Ishikawa (cell line): ENCODE measurements at regions not wholly inside any gene's neighbourhood (a gene's known extent, or its start where the extent isn't known, plus 50 kb on each side); places are given as distances from the start of the nearest gene placed in this dataset.

Source experiments
- CEBPB ChIP-seq: IDR thresholded peaks from 2 replicates; pipeline ENCODE4 v1.6.1; 2012
- CREB1 ChIP-seq: IDR thresholded peaks from 2 replicates; pipeline ENCODE4 v1.6.1; 2012; ENCODE audit warnings: low read depth
- EGR1 ChIP-seq: IDR thresholded peaks from 2 replicates; pipeline ENCODE4 v1.6.1; 2012
- EP300 ChIP-seq: IDR thresholded peaks from 2 replicates; pipeline ENCODE4 v1.6.1; 2012; ENCODE audit warnings: borderline replicate concordance
- FOXM1 ChIP-seq: IDR thresholded peaks from 2 replicates; pipeline ENCODE4 v1.6.1; 2012; ENCODE audit warnings: low read depth, borderline replicate concordance
- MAX ChIP-seq: IDR thresholded peaks from 2 replicates; pipeline ENCODE4 v1.6.1; 2012
- NFIC ChIP-seq: IDR thresholded peaks from 2 replicates; pipeline ENCODE4 v1.6.1; 2012
- RAD21 ChIP-seq: IDR thresholded peaks from 2 replicates; pipeline ENCODE4 v1.6.1; 2012; ENCODE audit warnings: low read depth
- REST ChIP-seq: IDR thresholded peaks from 2 replicates; pipeline ENCODE4 v1.6.1; 2012; ENCODE audit warnings: low read depth, mild to moderate bottlenecking
- TAF1 ChIP-seq: IDR thresholded peaks from 2 replicates; pipeline ENCODE4 v1.6.1; 2012; ENCODE audit warnings: low read depth, mild to moderate bottlenecking
- TCF12 ChIP-seq: IDR thresholded peaks from 2 replicates; pipeline ENCODE4 v1.6.1; 2012; ENCODE audit warnings: low read depth
- TEAD4 ChIP-seq: IDR thresholded peaks from 2 replicates; pipeline ENCODE4 v1.6.1; 2012
- USF1 ChIP-seq: IDR thresholded peaks from 2 replicates; pipeline ENCODE4 v1.6.1; 2012
- YY1 ChIP-seq: IDR thresholded peaks from 2 replicates; pipeline ENCODE4 v1.6.1; 2012; ENCODE audit warnings: low read depth
- ZBTB7A ChIP-seq: IDR thresholded peaks from 2 replicates; pipeline ENCODE4 v1.6.1; 2012; ENCODE audit warnings: low read depth

GRCh38 chr16:26360867-26361266, 669.1 kb downstream of the HS3ST4 start:
- TF ChIP-seq TEAD4 (no peak), ZBTB7A (no peak)

GRCh38 chr16:26363581-26363980, 671.8 kb downstream of the HS3ST4 start:
- TF ChIP-seq TAF1 = no peak
- TF ChIP-seq EP300 = no peak
- no peak for TF ChIP-seq YY1
- no peak for TF ChIP-seq TEAD4

- TF ChIP-seq CREB1 (no peak), TAF1 (no peak), RAD21 (no peak), EP300 (no peak), TCF12 (no peak), CEBPB (no peak), USF1 (no peak), NFIC (no peak), EGR1 (no peak), ZBTB7A (no peak), MAX (no peak), REST (no peak), FOXM1 (no peak), TEAD4 (no peak), YY1 (no peak)
These were observed 673.6 kb downstream of the HS3ST4 start for GRCh38 chr16:26365161-26365940.

- TF ChIP-seq YY1 = no peak
- no peak for TF ChIP-seq TCF12
- no peak for TF ChIP-seq FOXM1
- TF ChIP-seq RAD21 = no peak
- no peak for TF ChIP-seq REST
- TF ChIP-seq TAF1 = no peak
- no peak for TF ChIP-seq EGR1
- no peak for TF ChIP-seq NFIC
- no peak for TF ChIP-seq TEAD4
- no peak for TF ChIP-seq ZBTB7A
These were observed 679.6 kb downstream of the HS3ST4 start for GRCh38 chr16:26371349-26371869.

GRCh38 chr16:26374279-26374925, 682.6 kb downstream of the HS3ST4 start:
- TF ChIP-seq EP300 (no peak), CREB1 (no peak), ZBTB7A (no peak), EGR1 (no peak), REST (no peak), TCF12 (no peak)

GRCh38 chr16:26382586-26382985, 684.1 kb upstream of the C16orf82 start:
- TF ChIP-seq YY1 = no peak
- no peak for TF ChIP-seq CREB1
- no peak for TF ChIP-seq TCF12
- TF ChIP-seq CEBPB = no peak
- no peak for TF ChIP-seq USF1
- TF ChIP-seq EP300 = no peak
- TF ChIP-seq TAF1 = no peak
- TF ChIP-seq ZBTB7A = no peak
- no peak for TF ChIP-seq FOXM1
- no peak for TF ChIP-seq TEAD4
- TF ChIP-seq EGR1 = no peak
- TF ChIP-seq NFIC = no peak
- TF ChIP-seq MAX = no peak
- TF ChIP-seq RAD21 = no peak
